Liver (tissue), 3 donors: ENCODE measurements at regions not wholly inside any gene's neighbourhood (a gene's known extent, or its start where the extent isn't known, plus 50 kb on each side); places are given as distances from the start of the nearest gene placed in this dataset.
"Not testable (repeated sequence)": the region's sequence is repeated elsewhere in the genome, so short reads cannot be mapped to it uniquely, and the experiment has no call there.

Source experiments
- CTCF ChIP-seq: fragments of 150-350 bp; IDR thresholded peaks from 2 replicates; pipeline ENCODE4 v1.5.1; 2017; ENCODE audit warnings: improper control_type of control experiment, low read depth, low read length; ENCODE audit not compliant: missing input control
- MAX ChIP-seq: IDR thresholded peaks from 2 replicates; pipeline ENCODE4 v1.6.1; 2016; ENCODE audit warnings: antibody characterized with exemption
- RAD21 ChIP-seq, 2 donors: IDR thresholded peaks; 2 replicates each; pipeline ENCODE4 v1.6.1; 2016; ENCODE audit warnings: antibody characterized with exemption in 2 of 2, mild to moderate bottlenecking in 2 of 2
- REST ChIP-seq: IDR thresholded peaks from 2 replicates; pipeline ENCODE4 v1.6.1; 2016; ENCODE audit warnings: antibody characterized with exemption, mild to moderate bottlenecking
- RXRA ChIP-seq, 2 donors: IDR thresholded peaks; 2 replicates each; pipeline ENCODE4 v1.6.1; 2017 to 2018; ENCODE audit warnings: antibody characterized with exemption in 2 of 2, mild to moderate bottlenecking in 1 of 2
- YY1 ChIP-seq: IDR thresholded peaks from 2 replicates; pipeline ENCODE4 v1.6.1; 2016; ENCODE audit warnings: antibody characterized with exemption, mild to moderate bottlenecking
- ZBTB33 ChIP-seq: IDR thresholded peaks from 2 replicates; pipeline ENCODE4 v1.6.1; 2016; ENCODE audit warnings: antibody characterized with exemption
- donor health status: healthy.
- donor health status: healthy.

- TF ChIP-seq REST; YY1; CTCF; MAX; RXRA (IDR thresholded peaks at IDR 0.05); RAD21 (IDR thresholded peaks at IDR 0.05); ZBTB33: not testable (repeated sequence)
Measured at GRCh38 chr1:149274493-149274892, 171.1 kb upstream of the NBPF9 start.
